ENCODE measurements at regions not wholly inside any gene's neighbourhood (a gene's known extent, or its start where the extent isn't known, plus 50 kb on each side); places are given as distances from the start of the nearest gene placed in this dataset.
"Not testable (repeated sequence)": the region's sequence is repeated elsewhere in the genome, so short reads cannot be mapped to it uniquely, and the experiment has no call there.

GRCh38 chr6:99145738-99146137 lies 198.0 kb upstream of the FBXL4 start:
- no peak overlapping the region for H4K8ac ChIP-seq (ENCODE audit: low read depth, low read length)
- no CpG with 5 or more reads among the region's 3 CpGs for WGBS (ENCODE audit: extremely low coverage, insufficient coverage, insufficient read length)
- H3K27me3 ChIP-seq (ENCODE audit: insufficient read depth, low read length), result no peaks in the 10 kb centered on the region
- no peaks in the 10 kb centered on the region for H3K79me2 ChIP-seq (ENCODE audit: control insufficient read depth, insufficient read depth, low read length, poor library complexity)
- H2BK5ac ChIP-seq (ENCODE audit: low read depth, low read length, poor library complexity), result no peak overlapping the region
- H3K4me3 ChIP-seq (ENCODE audit: low read depth, low read length), result no peak overlapping the region
- H3K23ac ChIP-seq (ENCODE audit: low read length), result no peak overlapping the region
- no peak overlapping the region for H2BK120ac ChIP-seq (ENCODE audit: insufficient read depth, low read length, poor library complexity)
- H3K14ac ChIP-seq (ENCODE audit: low read length), result no peak overlapping the region
- no peak overlapping the region for H3K9ac ChIP-seq (ENCODE audit: low read length)
- H3K4me1 ChIP-seq (ENCODE audit: control insufficient read depth in 1 of 2, insufficient read depth in 2 of 2, low read length in 2 of 2), result no peaks in the 10 kb centered on the region
- no peak overlapping the region for H3K27ac ChIP-seq (ENCODE audit: low read depth, low read length)
- no peaks in the 10 kb centered on the region for H3K79me1 ChIP-seq (ENCODE audit: low read length)
- no peak overlapping the region for H3K4ac ChIP-seq (ENCODE audit: low read depth, low read length)
- H3K9me3 ChIP-seq (ENCODE audit: insufficient read depth, low read depth, low read length), result no peaks in the 10 kb centered on the region
- no peak overlapping the region for H2AK5ac ChIP-seq (ENCODE audit: low read length)
- no peak overlapping the region for H2BK12ac ChIP-seq (ENCODE audit: low read length)
- DNase-seq, result no peak
- H3K36me3 ChIP-seq (ENCODE audit: control insufficient read depth in 1 of 2, insufficient read depth in 2 of 2, low read length in 2 of 2), result no peaks in the 10 kb centered on the region
- H3K4me2 ChIP-seq (ENCODE audit: low read length), result no peak overlapping the region
- no peak overlapping the region for H4K12ac ChIP-seq (ENCODE audit: low read depth, low read length)
- no peak overlapping the region for H4K91ac ChIP-seq (ENCODE audit: low read depth, low read length)
- H2AFZ ChIP-seq (ENCODE audit: insufficient read depth, low read length, poor library complexity), result no peak overlapping the region
- no peak overlapping the region for H3K18ac ChIP-seq (ENCODE audit: low read length)

DNA sequence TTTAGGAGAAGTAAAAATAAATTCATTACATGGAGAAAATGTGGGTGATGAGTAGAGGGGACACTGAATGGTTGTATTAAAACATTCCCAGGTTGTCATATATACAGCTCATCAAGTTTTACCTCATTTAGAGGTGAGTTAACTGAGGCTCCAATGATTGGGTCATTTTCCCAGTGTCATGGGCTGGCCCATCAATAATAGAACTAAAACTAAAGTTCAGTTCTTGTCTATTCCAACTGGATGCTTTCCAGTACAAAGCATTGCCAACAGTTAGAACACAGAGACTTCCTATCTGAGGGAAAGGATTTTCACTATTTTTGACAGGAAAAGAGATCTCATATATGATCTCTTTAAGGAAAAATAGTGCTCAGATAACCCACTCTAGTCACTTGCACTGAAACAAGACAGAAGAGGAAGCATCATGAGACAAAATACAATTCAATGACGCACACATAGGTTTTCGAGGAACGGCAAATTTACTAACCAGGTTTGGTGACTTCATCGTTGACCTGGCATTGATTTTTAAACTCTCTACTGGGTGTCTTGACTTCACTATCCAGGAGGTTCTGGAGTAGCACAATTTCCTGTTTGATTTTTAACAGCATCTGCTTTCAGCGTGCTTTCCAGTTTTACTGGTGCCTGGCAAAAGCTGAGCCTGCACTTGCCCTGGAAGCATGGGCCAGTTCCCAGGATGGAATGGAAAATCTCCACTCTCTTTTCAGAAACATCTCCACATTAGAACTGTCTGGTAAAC lies 195.5 kb upstream of the FBXL4 start:
- Histone ChIP-seq H3K79me2 (ENCODE audit: control insufficient read depth, insufficient read depth, low read length, poor library complexity) (no peaks in the 10 kb centered on the region), H2BK12ac (ENCODE audit: low read length) (no peak overlapping the region), H2BK120ac (ENCODE audit: insufficient read depth, low read length, poor library complexity) (no peak overlapping the region), H4K91ac (ENCODE audit: low read depth, low read length) (no peak overlapping the region), H4K8ac (ENCODE audit: low read depth, low read length) (no peak overlapping the region), H2AFZ (ENCODE audit: insufficient read depth, low read length, poor library complexity) (no peak overlapping the region), H3K79me1 (ENCODE audit: low read length) (no peaks in the 10 kb centered on the region), H3K36me3 (ENCODE audit: control insufficient read depth in 1 of 2, insufficient read depth in 2 of 2, low read length in 2 of 2) (no peaks in the 10 kb centered on the region), H3K18ac (ENCODE audit: low read length) (no peak overlapping the region), H4K12ac (ENCODE audit: low read depth, low read length) (no peak overlapping the region), H3K27me3 (ENCODE audit: insufficient read depth, low read length) (no peaks in the 10 kb centered on the region), H3K4me3 (ENCODE audit: low read depth, low read length) (no peak overlapping the region), H3K4me2 (ENCODE audit: low read length) (no peak overlapping the region), H3K27ac (ENCODE audit: low read depth, low read length) (no peak overlapping the region), H3K4me1 (ENCODE audit: control insufficient read depth in 1 of 2, insufficient read depth in 2 of 2, low read length in 2 of 2) (no peaks in the 10 kb centered on the region), H3K9me3 (ENCODE audit: insufficient read depth, low read depth, low read length) (no peaks in the 10 kb centered on the region), H3K9ac (ENCODE audit: low read length) (no peak overlapping the region), H3K14ac (ENCODE audit: low read length) (no peak overlapping the region), H3K4ac (ENCODE audit: low read depth, low read length) (no peak overlapping the region), H3K23ac (ENCODE audit: low read length) (no peak overlapping the region), H2AK5ac (ENCODE audit: low read length) (no peak overlapping the region), H2BK5ac (ENCODE audit: low read depth, low read length, poor library complexity) (no peak overlapping the region)
- no CpG with 5 or more reads among the region's 5 CpGs for WGBS (ENCODE audit: extremely low coverage, insufficient coverage, insufficient read length)
- no peak for DNase-seq

DNA sequence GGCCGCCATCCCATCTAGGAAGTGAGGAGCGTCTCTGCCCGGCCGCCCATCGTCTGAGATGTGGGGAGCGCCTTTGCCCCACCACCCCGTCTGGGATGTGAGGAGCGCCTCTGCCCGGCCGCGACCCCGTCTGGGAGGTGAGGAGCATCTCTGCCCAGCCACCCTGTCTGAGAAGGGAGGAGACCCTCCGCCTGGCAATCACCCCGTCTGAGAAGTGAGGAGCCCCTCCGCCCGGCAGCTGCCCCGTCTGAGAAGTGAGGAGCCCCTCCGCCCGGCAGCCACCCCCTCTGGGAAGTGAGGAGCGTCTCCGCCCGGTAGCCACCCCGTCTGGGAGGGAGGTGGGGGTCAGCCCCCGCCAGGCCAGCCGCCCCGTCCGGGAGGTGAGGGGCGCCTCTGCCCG lies 194.2 kb upstream of the FBXL4 start:
- H3K23ac ChIP-seq (ENCODE audit: low read length); H3K4me1 ChIP-seq (ENCODE audit: control insufficient read depth in 1 of 2, insufficient read depth in 2 of 2, low read length in 2 of 2); H3K27ac ChIP-seq (ENCODE audit: low read depth, low read length); H2AK5ac ChIP-seq (ENCODE audit: low read length); DNase-seq; H2BK12ac ChIP-seq (ENCODE audit: low read length); H3K79me1 ChIP-seq (ENCODE audit: low read length); H2BK120ac ChIP-seq (ENCODE audit: insufficient read depth, low read length, poor library complexity); H3K4ac ChIP-seq (ENCODE audit: low read depth, low read length); H4K91ac ChIP-seq (ENCODE audit: low read depth, low read length); H3K4me2 ChIP-seq (ENCODE audit: low read length); H3K9ac ChIP-seq (ENCODE audit: low read length); H3K9me3 ChIP-seq (ENCODE audit: insufficient read depth, low read depth, low read length); H3K4me3 ChIP-seq (ENCODE audit: low read depth, low read length); H3K79me2 ChIP-seq (ENCODE audit: control insufficient read depth, insufficient read depth, low read length, poor library complexity); H3K14ac ChIP-seq (ENCODE audit: low read length); H2AFZ ChIP-seq (ENCODE audit: insufficient read depth, low read length, poor library complexity); H3K27me3 ChIP-seq (ENCODE audit: insufficient read depth, low read length); H4K8ac ChIP-seq (ENCODE audit: low read depth, low read length); H3K18ac ChIP-seq (ENCODE audit: low read length); H4K12ac ChIP-seq (ENCODE audit: low read depth, low read length); H3K36me3 ChIP-seq (ENCODE audit: control insufficient read depth in 1 of 2, insufficient read depth in 2 of 2, low read length in 2 of 2); H2BK5ac ChIP-seq (ENCODE audit: low read depth, low read length, poor library complexity): not testable (repeated sequence)
- no CpG with 5 or more reads among the region's 29 CpGs for WGBS (ENCODE audit: extremely low coverage, insufficient coverage, insufficient read length)

DNA sequence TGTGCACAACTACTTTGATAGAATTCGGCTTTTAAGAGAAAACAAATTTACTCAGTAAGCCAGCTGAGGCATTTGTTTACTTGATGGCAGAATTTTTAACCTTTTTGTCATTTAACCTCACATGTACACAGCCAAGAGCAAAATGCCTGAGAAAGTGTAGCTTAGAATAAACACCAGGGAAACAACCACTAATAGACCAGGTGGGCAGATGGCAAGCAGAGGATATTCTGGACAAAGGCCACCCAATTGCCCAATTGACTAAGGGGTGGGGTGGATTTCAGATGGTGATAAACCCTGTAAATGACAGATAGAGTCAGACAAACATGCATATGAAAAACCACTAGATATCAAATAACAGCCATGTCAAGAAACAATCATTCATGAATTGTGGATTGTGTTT lies 190.7 kb upstream of the FBXL4 start:
- H3K36me3 ChIP-seq (ENCODE audit: control insufficient read depth in 1 of 2, insufficient read depth in 2 of 2, low read length in 2 of 2), result no peaks in the 10 kb centered on the region
- H3K79me1 ChIP-seq (ENCODE audit: low read length), result no peaks in the 10 kb centered on the region
- no peaks in the 10 kb centered on the region for H3K27me3 ChIP-seq (ENCODE audit: insufficient read depth, low read length)
- no peak overlapping the region for H3K27ac ChIP-seq (ENCODE audit: low read depth, low read length)
- H3K23ac ChIP-seq (ENCODE audit: low read length), result no peak overlapping the region
- WGBS (ENCODE audit: extremely low coverage, insufficient coverage, insufficient read length), result no CpG with 5 or more reads among the region's 1 CpG
- H3K4me2 ChIP-seq (ENCODE audit: low read length), result no peak overlapping the region
- H3K18ac ChIP-seq (ENCODE audit: low read length), result no peak overlapping the region
- no peaks in the 10 kb centered on the region for H3K79me2 ChIP-seq (ENCODE audit: control insufficient read depth, insufficient read depth, low read length, poor library complexity)
- no peak overlapping the region for H3K4ac ChIP-seq (ENCODE audit: low read depth, low read length)
- H4K91ac ChIP-seq (ENCODE audit: low read depth, low read length), result no peak overlapping the region
- no peak overlapping the region for H2AK5ac ChIP-seq (ENCODE audit: low read length)
- no peak overlapping the region for H4K8ac ChIP-seq (ENCODE audit: low read depth, low read length)
- H3K4me3 ChIP-seq (ENCODE audit: low read depth, low read length), result no peak overlapping the region
- DNase-seq, result no peak
- H3K4me1 ChIP-seq (ENCODE audit: control insufficient read depth in 1 of 2, insufficient read depth in 2 of 2, low read length in 2 of 2), result no peaks in the 10 kb centered on the region
- no peak overlapping the region for H4K12ac ChIP-seq (ENCODE audit: low read depth, low read length)
- H3K9me3 ChIP-seq (ENCODE audit: insufficient read depth, low read depth, low read length), result no peaks in the 10 kb centered on the region
- no peak overlapping the region for H2BK12ac ChIP-seq (ENCODE audit: low read length)
- H2AFZ ChIP-seq (ENCODE audit: insufficient read depth, low read length, poor library complexity), result no peak overlapping the region
- H3K9ac ChIP-seq (ENCODE audit: low read length), result no peak overlapping the region
- no peak overlapping the region for H2BK5ac ChIP-seq (ENCODE audit: low read depth, low read length, poor library complexity)
- no peak overlapping the region for H2BK120ac ChIP-seq (ENCODE audit: insufficient read depth, low read length, poor library complexity)
- H3K14ac ChIP-seq (ENCODE audit: low read length), result no peak overlapping the region
